SH-SY5Y (cell line): ENCODE measurements at regions not wholly inside any gene's neighbourhood (a gene's known extent, or its start where the extent isn't known, plus 50 kb on each side); places are given as distances from the start of the nearest gene placed in this dataset.

ENCODE experiments used
- GATA2 ChIP-seq: IDR thresholded peaks from 2 replicates; pipeline ENCODE4 v1.6.1; 2011; ENCODE audit warnings: mild to moderate bottlenecking, low read depth, low read length
- GATA3 ChIP-seq: IDR thresholded peaks from 2 replicates; pipeline ENCODE4 v1.6.1; 2011; ENCODE audit warnings: low read depth, mild to moderate bottlenecking, low read length, moderate library complexity

- TF ChIP-seq GATA2 (no peak), GATA3 (no peak)
Observed at GRCh38 chr18:11219571-11219970, 70.2 kb upstream of the PIEZO2 start.
